Activated T-helper 1 cell treated with Interleukin-2 at 50 U/mL for 16 hours (primary cell): ENCODE measurements at regions not wholly inside any gene's neighbourhood (a gene's known extent, or its start where the extent isn't known, plus 50 kb on each side); places are given as distances from the start of the nearest gene placed in this dataset.
"Not testable (repeated sequence)": the region's sequence is repeated elsewhere in the genome, so short reads cannot be mapped to it uniquely, and the experiment has no call there.

Experiments
- DNase-seq: peaks from one replicate; pipeline ENCODE4 v3.0.0-alpha.2; 2020; ENCODE audit warnings: low read depth

DNA sequence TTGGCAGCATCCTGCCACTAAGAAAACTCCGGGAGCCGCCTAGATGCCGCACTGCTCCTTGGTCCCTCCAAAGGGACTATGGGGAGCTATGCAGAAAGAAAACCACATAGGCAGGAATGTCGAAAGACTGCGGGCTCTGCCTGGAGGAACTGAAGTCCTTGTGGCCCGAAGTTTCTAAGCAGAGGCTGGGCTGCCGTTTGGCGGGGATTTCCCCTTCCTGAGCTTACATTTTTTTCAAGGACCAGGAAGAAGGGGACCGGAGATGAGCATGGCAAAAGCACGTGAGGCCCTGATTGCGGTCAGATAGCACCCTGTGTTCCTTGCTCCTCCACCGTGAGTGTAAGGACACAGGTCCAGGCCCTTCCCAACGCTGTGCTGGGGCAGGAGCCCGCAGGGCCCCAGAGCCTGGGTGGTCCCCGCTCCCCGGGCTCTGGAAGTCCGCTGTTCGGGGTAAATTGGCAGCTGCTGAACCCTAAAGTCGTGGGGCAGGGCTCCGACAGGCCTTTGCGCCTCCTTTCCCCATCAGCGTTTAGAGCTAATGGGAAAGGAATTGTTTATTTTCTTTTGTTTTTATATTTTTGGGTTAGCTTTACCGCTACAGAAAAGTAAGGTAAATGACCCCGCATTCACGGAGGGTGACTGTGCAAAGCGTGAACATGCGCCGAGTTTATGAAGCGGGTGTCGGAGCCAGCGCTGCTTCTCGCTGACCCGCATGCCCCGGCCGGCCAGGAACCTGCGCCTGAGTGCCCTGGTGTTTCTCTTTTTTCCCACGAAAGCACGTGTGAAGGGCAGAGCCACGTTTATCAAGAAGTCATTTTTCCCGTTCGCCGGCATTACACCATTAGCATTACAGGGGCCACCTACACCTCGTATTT is 356.5 kb upstream of the ZNF32 start:
- DNase-seq, result no peak

DNA sequence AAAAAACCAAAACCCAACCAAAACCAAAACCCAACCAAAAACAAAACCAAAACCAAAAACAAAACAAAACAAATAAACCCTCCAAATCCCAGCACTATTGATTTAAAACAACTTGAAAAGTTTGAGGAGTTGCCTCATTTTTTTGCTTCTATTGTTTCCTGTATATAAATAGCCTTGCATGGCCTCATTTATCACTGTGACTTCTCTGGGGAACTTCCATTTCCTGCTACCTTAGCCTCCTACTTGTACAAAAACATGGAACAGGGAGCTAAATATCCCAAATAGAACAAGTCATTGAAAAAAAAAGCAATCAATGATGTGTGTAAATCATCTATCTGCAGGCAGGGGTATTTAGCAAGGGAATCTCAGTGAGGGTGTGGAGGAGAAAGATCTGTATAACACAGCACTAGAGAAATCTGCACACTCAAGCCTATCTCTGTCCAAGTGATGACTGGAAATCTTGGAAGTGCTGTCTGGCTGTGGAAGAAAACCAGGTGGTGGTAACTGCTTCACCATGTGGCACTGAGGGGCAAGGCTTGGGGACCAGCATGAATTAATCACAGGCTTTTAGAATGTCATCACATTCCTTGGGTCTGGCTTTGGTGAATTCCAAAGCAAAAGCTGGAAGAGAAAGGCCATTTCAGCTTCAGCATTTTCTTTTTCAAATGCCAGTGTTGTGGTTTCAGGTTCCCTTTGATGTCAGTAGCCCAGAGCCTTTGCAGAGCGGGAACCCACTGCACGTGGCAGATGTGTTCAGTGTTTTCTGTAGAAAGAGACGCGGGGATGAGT is 349.5 kb upstream of the ZNF32 start:
- no peak for DNase-seq

DNA sequence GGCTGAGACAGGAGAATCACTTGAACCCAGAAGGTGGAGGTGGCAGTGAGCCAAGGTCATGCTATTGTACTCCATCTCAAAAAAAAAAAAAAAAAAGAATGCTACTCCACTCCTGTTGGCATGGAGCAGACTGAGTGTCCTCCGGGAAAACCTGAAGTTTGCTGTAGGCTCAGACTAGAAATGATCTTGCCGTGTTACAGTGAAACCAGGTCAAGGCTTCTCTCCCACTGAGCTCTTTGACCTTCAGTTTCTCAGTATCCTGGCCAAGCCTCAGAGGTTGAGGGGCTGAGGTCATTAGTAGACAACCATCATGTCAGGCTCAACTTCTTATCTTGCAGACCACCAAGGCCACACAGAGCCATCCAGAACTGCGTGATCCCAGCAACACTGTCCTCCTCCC is 348.6 kb upstream of the ZNF32 start:
- no peak for DNase-seq

DNA sequence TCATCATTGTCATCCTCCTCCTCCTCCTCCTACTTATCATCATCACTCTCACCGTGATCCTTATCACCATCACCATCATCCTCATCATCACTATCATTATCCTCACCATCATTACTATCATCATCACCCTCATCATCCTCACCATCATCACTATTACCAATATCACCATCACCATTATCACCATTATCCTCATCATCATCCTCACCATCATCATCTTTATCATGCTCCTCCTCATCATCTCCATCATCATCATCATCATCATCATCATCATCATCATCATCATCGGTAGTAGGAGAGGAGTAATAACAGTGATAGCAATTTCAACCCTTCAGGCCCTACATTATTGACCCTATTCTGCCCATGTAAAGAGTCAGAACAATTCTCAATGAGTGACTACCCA is 345.9 kb upstream of the ZNF32 start:
- DNase-seq, result no peak

DNA sequence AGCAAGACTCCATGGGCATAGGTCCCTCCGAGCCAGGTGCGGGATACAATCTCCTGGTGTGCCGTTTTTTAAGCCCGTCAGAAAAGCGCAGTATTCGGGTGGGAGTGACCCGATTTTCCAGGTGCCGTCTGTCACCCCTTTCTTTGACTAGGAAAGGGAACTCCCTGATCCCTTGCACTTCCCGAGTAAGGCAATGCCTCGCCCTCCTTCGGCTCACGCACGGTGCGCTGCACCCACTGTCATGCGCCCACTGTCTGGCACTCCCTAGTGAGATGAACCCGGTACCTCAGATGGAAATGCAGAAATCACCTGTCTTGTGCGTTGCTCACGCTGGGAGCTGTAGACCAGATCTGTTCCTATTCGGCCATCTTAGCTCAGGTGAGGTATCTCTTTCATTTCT is 344.1 kb upstream of the ZNF32 start:
- DNase-seq, result not testable (repeated sequence)

- no peak for DNase-seq
Measured at GRCh38 chr10:43986374-43986773, 337.7 kb upstream of the ZNF32 start.

GRCh38 chr10:43985941-43986340 is 337.3 kb upstream of the ZNF32 start:
- DNase-seq, result no peak

DNA sequence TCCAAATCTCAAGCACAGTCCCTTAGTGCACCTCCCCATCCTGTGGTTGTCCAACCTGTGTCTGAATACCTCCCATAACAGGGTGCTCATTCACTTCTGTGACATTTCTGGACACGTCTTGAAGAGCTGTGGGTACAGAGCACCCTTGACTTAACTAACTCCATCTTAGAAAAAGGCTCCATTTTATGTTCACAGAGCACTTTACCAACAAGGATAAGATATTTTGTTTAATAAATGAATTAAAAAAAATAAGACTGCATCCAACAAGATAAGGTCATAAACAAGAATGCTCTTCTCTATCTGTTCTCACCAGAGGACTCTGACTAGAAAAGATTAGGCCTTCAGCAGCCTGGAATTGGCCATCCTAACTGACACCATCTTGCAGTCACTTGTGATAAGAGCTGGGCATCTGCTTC is 335.2 kb upstream of the ZNF32 start:
- no peak for DNase-seq

DNA sequence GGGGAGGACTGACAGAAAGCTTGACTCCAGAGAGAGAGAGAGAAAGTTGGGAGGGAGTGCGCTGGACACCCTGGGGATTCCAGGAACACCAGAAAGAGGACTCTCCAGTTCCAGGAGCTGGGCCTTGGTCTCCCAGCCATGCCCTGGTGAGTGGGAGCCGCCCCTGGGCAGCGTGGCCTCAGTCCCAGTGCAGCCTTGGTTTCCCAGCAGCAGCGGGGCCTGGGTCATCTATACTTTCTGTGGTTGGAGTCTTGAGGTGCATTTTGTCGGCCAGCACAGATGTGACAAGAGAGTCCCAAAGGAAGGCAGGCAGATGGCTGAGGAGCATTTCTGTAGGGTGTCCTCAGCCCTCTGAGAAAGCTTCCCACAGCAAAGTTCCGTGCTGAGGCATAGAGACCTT is 334.7 kb upstream of the ZNF32 start:
- no peak for DNase-seq

GRCh38 chr10:43982250-43982649 is 333.6 kb upstream of the ZNF32 start:
- no peak for DNase-seq

DNA sequence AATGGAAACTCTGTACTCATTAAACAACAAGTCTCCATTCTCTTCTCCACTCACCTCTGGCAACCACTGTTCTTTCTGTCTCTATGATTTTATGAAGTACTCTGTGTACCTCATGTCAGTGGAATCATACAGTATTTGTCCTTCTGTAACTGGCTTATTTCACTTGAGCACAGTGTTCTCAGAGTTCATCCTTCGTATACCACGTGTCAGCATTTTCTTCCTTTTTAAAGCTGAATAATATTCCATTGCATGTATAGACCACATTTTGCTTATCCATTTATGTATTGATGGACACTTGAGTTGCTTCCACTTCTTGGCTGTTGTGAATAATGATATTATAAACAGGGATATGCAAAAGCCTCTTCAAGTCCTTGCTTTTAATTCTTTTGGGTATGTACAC is 333.0 kb upstream of the ZNF32 start:
- DNase-seq, result no peak

GRCh38 chr10:43981232-43981631 is 332.6 kb upstream of the ZNF32 start:
- no peak for DNase-seq

DNA sequence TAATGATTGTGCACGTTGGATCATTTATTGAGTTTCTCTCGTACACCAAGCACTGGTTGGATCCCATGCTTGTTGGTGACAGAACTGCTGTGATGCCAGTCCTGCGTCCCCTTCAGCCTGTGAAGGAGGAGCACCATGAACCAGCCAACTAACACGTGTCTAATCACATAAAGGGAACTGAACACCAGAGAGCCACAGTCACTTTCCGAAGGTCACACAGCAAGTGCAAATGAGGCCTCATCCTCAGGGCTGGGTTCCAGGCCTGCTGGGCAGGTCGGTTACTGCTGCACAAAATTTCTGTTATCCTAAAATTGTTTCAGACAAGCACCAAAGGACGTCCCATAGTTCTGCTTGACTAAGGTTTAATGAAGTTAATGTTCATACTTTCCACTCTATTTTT is 332.0 kb upstream of the ZNF32 start:
- DNase-seq, result no peak

- no peak for DNase-seq
Measured at GRCh38 chr10:43980313-43980712, 331.6 kb upstream of the ZNF32 start.

DNA sequence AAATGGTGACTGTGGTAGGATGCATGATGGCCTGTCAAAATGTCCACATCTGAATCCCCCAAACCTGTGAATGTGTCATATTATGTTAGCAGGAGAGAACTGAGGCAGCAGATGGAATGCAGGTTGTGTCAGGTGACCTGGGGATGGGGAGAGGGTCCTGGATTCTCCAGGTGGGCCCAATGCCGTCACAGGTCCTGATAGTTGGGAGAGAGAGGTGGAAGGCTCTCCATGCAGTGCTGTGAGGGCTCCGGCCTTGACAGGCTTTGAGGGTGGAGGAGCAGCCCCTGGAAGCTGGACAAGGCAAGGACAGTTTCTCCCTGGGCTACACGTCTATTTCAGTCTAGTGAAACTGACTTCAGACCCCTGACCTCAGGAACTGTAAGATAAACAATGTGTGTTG is 330.9 kb upstream of the ZNF32 start:
- no peak for DNase-seq

- DNase-seq, result no peak
Measured at GRCh38 chr10:43978936-43979335, 330.3 kb upstream of the ZNF32 start.

DNA sequence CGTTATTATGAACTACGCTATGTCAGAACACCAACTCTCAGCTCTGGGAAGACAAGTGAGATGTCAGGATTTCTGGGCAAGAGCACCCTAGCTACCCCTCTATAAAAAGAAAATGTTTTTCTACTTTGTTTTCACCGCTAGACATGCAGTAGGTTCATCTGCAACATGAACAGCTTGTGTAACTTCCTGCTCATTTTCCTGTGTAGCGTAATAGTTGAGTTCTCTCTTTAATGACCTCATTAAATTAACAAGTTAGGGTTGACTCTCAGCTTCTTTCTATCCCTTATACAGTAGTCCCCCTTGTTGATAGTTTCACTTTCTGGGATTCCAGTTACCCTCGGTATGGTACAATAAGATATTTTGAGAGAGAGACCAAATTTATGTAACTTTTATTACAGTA is 329.4 kb upstream of the ZNF32 start:
- no peak for DNase-seq

DNA sequence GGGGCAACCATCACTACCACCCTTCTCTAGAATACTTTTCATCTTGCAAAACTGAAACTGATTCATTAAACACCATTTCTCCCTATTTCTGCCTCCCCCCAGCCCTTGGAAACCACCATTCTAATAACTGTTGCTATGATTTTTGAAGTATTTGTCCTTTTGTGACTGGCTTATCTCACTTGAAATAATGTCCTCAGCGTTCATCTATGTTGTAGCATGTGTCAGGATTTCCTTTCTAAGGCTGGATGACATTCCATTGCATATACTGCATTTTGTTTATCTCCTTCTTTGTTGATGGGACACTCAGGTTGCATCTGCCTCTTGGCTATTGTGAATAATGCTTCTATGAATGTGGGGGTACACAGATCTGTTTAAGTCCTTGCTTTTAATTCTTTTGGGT is 327.6 kb upstream of the ZNF32 start:
- no peak for DNase-seq

DNA sequence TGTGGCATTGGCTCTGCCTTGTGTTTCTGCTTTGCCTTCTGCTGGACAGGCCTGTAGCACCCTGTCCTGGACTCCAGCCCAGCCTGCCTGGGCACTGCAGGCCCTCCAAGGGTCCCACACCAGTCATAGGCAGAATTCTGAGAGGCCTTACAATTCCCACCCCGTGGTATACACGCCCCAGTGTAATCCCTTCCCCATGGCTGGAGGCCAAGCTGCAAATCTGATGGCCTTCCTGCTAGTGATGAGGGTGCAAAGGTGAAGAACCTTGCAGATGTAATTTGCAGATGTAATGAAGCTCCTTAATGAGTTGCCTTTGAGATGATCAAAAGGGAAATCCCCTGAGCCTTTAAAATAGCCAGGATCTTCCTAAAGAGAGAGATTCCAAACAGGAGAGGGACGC is 325.1 kb upstream of the ZNF32 start:
- no peak for DNase-seq

DNA sequence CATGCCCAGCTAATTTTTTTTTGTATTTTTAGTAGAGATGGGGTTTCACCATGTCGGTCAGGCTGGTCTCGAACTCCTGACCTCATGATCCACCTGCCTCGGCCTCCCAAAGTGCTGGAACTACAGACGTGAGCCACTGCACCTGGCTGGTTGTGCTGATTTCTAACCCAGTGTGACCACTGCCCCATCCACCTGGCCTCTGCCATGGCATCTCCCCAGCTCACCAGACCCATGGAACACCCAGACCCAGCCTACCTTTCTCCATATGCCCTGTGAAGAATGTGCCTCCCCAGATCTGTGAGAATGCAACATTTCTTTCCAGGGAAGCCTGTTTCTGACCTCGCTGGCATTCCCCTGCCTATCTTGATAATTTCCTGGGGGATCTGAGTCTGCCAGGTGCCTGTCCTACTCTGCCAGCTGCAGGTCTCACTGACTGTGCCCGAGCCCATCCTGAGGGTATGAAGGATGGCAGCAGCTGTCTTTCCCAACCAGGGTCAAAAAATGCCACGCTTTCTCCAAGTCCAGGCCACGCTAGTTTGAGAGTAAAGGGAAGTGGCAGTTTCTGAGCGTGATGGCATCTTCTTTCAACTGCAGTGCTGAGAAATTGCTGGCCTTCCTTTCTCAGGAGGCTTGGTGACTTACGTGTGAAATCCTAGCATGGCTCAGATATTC is 324.4 kb upstream of the ZNF32 start:
- DNase-seq, result no peak

- DNase-seq, result no peak
Measured at GRCh38 chr10:43971981-43972380, 323.3 kb upstream of the ZNF32 start.

DNA sequence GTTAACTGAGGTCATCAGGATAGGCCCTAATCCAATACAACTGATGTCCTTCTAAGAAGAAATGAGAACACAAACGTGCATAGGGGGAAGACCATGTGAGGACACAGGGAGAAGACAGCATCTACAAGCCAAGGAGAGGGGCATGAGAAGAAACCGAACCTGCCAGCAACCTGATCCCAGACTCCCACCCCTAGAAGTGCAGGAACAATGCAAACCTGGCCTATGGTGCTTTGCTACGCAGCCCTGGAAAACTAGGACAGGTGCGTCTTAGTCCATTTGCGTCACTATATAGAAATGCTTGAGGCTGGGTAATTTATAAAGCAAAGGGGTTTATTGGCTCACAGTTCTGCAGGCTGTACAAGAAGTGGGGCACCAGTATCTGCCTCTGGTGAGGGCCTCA is 322.6 kb upstream of the ZNF32 start:
- no peak for DNase-seq

GRCh38 chr10:43970717-43971116 is 322.0 kb upstream of the ZNF32 start:
- no peak for DNase-seq
